HG03039 (cell line): ENCODE measurements at regions not wholly inside any gene's neighbourhood (a gene's known extent, or its start where the extent isn't known, plus 50 kb on each side); places are given as distances from the start of the nearest gene placed in this dataset.

Experiments
- ATAC-seq: cut with Tn5 transposase; IDR thresholded peaks from one replicate; pipeline ENCODE4 v1.9.1; 2021; ENCODE audit warnings: mild to moderate bottlenecking, moderate library complexity; ENCODE audit not compliant: unreplicated experiment

- no peak for ATAC-seq
Measured at GRCh38 chr1:199857516-199857915, 170.0 kb upstream of the NR5A2 start.

- ATAC-seq, result no peak
Measured at GRCh38 chr1:199858171-199858570, 169.3 kb upstream of the NR5A2 start.

- no peak for ATAC-seq
Measured at GRCh38 chr1:199858856-199859255, 168.7 kb upstream of the NR5A2 start.

- no peak for ATAC-seq
Measured at GRCh38 chr1:199859491-199859933, 168.0 kb upstream of the NR5A2 start.

- ATAC-seq, result no peak
Measured at GRCh38 chr1:199861020-199861795, 166.3 kb upstream of the NR5A2 start.

GRCh38 chr1:199862047-199862446 is 165.5 kb upstream of the NR5A2 start:
- no peak for ATAC-seq

DNA sequence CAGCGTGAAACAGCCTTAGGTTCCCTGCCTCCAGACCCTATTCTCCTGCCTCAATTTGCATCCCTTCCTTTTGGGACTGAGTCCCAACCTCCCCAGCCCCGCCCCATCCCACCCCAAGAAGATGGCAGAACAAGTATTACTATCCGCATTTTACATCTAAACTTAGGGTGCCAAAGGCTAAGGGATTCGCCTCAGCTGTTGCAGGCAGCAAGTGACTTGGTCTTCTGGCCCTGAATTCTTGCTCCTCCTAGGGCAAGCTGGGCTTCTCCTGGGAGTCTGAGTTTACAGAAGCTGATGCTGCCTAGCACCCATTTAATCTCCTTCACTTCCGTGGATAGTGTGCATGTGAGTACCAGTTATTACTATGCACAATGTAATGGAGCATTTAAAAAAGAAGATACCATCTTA is 161.3 kb upstream of the NR5A2 start:
- no peak for ATAC-seq

- no peak for ATAC-seq
Measured at GRCh38 chr1:199867601-199868000, 159.9 kb upstream of the NR5A2 start.

DNA sequence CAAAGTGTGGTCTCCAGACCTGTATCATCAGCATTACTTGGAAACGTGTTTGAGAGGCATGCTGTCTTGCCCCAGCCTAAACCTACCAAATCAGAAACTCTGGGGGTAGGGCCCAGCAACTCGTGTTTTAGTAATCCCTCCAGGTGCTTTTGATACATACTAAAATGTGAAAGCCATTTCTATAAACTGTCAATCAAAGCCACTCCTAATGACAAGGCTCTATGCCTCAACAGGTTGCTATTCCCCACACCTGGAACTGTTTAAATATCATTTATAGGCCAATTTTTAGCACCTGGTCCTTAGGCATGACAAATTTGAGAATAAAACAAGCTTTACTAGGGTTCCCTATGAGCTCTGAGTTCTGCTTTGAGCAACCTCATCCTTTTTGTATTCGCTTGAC is 158.7 kb upstream of the NR5A2 start:
- no peak for ATAC-seq

DNA sequence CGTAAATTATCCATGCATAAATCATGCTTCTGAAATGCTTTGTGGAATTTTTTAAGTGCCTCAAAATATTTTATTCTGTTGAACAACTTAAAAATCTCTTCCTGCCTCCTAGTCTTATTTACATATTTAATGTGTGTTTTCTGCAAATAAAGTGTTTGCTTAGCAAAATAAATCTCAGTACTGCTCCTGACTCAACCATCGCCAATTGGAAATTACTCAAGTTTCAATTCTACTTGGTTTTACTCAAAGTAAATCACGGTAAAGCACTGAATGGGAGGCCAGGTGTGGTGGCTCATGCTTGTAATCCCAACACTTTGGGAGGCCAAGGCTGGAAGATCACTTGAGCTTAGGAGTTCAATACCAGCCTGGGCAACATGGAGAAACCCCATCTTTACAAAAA is 152.2 kb upstream of the NR5A2 start:
- no peak for ATAC-seq

- no peak for ATAC-seq
Measured at GRCh38 chr1:199875856-199876255, 151.7 kb upstream of the NR5A2 start.

- ATAC-seq, result no peak
Measured at GRCh38 chr1:199877526-199878384, 149.8 kb upstream of the NR5A2 start.

GRCh38 chr1:199878823-199879222 is 148.7 kb upstream of the NR5A2 start:
- no peak for ATAC-seq

DNA sequence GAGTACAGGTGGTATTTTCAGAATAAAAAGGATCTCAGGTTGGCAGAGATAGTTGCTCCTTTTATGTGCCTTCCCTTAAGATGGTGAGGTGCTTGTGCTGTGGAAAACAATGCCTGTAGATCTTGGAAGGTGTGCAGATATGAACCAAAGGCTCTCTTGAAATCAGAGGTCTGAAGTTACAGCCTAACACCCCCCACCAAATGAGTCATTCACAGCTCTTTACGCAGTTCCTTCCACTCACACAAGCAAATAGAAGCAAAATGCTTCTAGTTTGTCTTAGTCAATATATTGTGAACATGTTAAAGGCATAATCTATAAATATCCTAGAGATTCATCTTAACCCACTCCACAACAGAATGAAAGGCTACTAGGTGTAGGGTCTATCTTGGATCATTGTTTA is 128.9 kb upstream of the NR5A2 start:
- no peak for ATAC-seq

GRCh38 chr1:199901341-199901740 is 126.2 kb upstream of the NR5A2 start:
- ATAC-seq, result no peak

DNA sequence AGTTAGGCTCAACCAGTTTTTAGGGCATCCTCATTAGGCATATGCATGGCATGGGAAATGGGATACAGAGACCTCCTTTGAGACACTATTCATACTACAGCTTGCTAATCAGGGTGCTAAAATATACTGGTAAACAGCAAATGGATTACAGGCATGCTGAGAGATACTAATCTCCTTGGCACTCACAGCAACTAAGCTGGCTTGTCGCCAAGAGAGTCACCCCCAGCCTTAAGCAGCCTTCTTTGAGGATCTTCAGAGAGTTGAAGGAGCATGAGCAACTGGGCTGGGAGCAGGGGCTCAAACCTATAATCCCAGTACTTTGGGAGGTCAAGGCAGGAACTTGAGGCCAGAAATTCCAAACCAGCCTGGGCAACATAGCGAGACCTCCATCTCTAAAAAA is 120.1 kb upstream of the NR5A2 start:
- ATAC-seq, result no peak

DNA sequence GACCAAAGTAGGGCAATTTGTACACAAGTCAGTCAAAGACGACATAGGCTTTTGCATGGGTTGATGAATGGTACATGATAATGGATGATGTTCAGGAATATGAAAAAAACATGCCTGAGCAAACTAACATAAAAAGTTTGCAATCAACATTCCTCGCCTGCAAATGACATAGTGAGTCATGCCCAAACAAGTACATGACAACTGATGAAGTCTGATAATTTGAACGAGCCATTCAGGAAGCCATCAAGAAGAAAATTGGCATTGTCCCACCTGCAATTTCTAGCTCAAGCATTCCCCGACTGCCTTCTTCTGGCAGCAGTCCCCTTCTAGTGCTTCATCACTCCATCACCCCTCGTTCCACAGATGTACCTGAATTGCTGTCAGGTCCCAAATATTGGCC is 118.4 kb upstream of the NR5A2 start:
- ATAC-seq, result no peak

- ATAC-seq, result no peak
Measured at GRCh38 chr1:199913318-199913717, 114.2 kb upstream of the NR5A2 start.

DNA sequence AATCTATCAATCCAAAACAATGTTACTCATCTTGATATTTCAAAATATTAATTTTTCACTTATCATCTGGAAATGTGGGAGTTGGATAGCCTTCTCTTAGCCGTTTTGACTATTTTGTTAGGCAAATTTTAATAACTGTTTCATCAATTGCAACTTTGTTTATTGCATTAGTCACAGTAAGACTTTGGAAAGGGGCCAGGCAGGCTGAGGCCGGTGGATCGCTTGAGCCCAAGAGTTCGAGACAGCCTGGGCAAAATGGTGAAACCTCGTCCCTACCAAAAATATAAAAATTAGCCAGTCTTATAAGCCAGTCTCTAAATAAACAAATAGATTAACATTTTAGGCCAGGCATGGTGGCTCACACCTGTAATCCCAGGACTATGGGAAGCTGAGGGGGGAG is 113.0 kb upstream of the NR5A2 start:
- no peak for ATAC-seq

GRCh38 chr1:199918196-199918769 is 109.2 kb upstream of the NR5A2 start:
- no peak for ATAC-seq

DNA sequence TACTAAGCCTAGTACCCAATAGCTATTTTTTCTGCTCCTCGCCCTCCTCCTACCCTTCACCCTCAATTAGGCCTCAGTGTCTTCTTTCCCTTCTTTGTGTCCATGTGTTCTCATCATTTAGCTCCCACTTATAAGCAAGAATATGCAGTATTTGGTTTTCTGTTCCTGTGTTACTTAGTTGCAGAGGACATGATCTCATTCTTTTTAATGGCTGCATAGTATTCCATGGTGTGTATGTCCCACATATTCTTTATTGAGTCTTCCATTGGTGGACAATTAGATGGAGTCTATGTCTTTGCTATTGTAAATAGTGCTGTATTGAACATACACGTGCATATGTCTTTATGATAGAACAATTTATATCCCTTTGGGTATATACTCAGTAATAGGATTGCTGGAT is 106.9 kb upstream of the NR5A2 start:
- no peak for ATAC-seq

GRCh38 chr1:199929556-199929955 is 98.0 kb upstream of the NR5A2 start:
- ATAC-seq, result no peak
